ENCODE measurements at regions not wholly inside any gene's neighbourhood (a gene's known extent, or its start where the extent isn't known, plus 50 kb on each side); places are given as distances from the start of the nearest gene placed in this dataset.
"Not testable (repeated sequence)": the region's sequence is repeated elsewhere in the genome, so short reads cannot be mapped to it uniquely, and the experiment has no call there.

DNA sequence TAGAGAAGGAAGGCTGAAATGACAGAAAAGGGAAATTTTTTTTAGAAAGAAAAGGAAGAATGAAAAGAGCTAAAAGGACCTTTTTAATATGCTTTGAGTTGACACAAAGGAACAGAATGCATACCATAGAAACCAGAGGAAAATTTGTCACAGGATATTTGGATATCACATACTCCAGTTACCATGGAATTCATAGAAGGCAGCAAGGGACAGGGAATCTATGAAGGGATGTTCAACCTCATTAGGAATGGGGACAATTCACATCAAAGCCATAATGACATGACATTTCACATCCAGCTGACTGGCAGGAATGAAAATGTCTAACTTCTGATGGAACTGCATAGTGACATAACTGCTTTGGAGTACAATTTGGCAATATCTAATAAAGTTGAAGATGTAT is 469.4 kb downstream of the CCER1 start:
- Histone ChIP-seq H3K4me2 (no peak overlapping the region), H3K27me3 (no peaks in the 10 kb centered on the region)
- no peak for TF ChIP-seq Cebpa-rat (IDR thresholded peaks at IDR 0.05)

DNA sequence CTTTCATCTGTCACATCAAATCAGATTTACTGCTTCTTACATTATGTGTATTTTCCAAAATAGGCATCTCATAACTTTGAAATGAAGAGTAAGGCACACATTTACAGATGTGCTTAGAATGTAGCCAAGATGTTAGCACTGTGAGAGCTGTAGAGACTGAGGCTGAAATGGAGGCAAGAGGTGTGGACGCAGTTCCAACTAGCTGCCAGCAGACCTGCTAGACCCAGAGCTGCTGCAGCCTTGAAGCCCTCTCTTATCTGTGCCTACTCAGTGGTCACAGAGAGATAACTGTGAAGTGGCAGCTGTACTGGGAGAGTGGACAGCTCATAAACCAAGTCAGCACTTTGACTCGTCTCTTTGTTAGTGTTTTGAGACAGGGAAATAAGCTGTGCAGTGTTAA is 470.9 kb downstream of the CCER1 start:
- Histone ChIP-seq H3K4me1 (no peaks in the 10 kb centered on the region), H3K4me3 (no peak overlapping the region), H4K20me1 (no peaks in the 10 kb centered on the region), H3K9me3 (replicated peaks in 1 of 11) (peaks cover 0 to under 1% (median 0%) of the 10 kb centered on the region in 11 experiments; a peak in 1 of 22 replicates), H3K36me3 (no peaks in the 10 kb centered on the region), H3K4me2 (no peak overlapping the region), H3K9ac (no peak overlapping the region), H3K27me3 (no peaks in the 10 kb centered on the region), H3K27ac (no peak overlapping the region)
- no peak for TF ChIP-seq Cebpa-rat (IDR thresholded peaks at IDR 0.05)

More for the DNA sequence above, 469.4 kb downstream of the CCER1 start:
- Histone ChIP-seq H3K27ac (no peak overlapping the region), H3K4me1 (no peaks in the 10 kb centered on the region), H3K9ac (no peak overlapping the region), H4K20me1 (no peaks in the 10 kb centered on the region), H3K9me3 (replicated peaks in 1 of 11) (peaks cover 7 to 15% (median 10%) of the 10 kb centered on the region in 11 experiments), H3K4me3 (no peak overlapping the region), H3K36me3 (no peaks in the 10 kb centered on the region; a peak in 1 of 22 replicates)

DNA sequence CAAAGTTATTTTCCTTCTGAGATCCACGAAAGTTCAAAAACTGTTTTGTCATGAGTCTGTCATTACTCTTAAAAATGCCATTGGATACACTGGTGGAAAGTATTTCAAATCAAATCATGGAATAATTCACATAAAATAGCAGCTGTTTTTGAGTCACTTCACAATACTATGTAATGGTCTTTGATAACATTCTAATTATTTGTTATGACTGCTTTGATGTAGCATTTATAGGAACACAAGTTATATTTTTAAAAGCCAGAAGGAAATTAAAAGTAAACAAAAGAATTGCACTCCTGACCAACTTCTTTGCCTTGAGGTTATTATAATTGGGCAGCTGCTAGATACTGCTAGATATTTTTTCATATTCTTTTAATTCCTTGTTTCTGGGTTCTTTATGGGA is 473.2 kb downstream of the CCER1 start:
- Histone ChIP-seq H3K9ac (no peak overlapping the region), H3K9me3 (replicated peaks in 1 of 11) (no peaks in the 10 kb centered on the region), H3K36me3 (no peaks in the 10 kb centered on the region), H3K4me2 (no peak overlapping the region), H3K27ac (no peak overlapping the region), H3K27me3 (no peaks in the 10 kb centered on the region), H3K4me3 (no peak overlapping the region), H3K4me1 (no peaks in the 10 kb centered on the region), H4K20me1 (no peaks in the 10 kb centered on the region)
- no peak for TF ChIP-seq Cebpa-rat (IDR thresholded peaks at IDR 0.05)

DNA sequence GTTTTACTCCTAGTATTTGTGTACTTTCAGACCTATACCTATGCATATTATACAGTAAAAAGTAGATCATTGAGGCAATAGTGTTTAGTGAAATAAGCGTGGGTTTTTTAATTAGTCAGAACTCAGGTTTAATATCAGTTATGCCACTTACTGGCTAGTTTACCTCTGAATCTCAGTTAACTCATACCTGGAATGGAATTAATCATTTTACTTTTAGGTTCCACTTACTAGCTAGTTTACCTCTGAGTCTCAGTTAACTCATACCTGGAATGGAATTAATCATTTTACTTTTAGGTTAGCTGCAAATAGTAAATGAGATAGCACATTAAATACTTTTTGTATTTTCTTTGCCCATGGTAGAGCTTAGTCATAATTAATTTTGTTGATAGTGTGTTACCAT is 475.7 kb downstream of the CCER1 start:
- Histone ChIP-seq H3K4me1 (no peaks in the 10 kb centered on the region), H3K9ac (no peak overlapping the region), H3K4me3 (no peak overlapping the region), H3K36me3 (no peaks in the 10 kb centered on the region), H3K27me3 (no peaks in the 10 kb centered on the region), H3K4me2 (no peak overlapping the region), H3K27ac (no peak overlapping the region), H3K9me3 (replicated peaks in 1 of 11) (no peaks in the 10 kb centered on the region), H4K20me1 (no peaks in the 10 kb centered on the region)
- no peak for TF ChIP-seq Cebpa-rat (IDR thresholded peaks at IDR 0.05)

DNA sequence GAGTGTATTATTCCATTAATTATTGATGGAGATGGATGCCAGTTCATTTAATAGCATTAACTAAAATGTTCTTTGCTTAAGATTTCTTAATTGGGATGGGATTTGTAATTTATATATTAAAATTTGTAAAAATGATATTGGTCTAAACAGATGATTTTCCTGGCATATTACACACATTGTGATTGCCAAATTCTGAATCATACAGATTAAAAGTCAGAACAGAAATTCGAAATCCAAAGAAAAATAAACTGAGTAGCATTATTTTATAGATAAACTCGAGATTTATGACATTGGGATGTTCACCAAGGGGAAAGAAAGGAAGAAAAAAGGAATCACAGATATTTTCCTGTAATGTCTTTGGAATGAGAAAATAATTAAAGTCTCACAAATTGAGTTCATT is 481.1 kb downstream of the CCER1 start:
- Histone ChIP-seq H3K9ac (no peak overlapping the region), H3K27me3 (no peaks in the 10 kb centered on the region), H3K9me3 (replicated peaks in 1 of 11) (peaks cover 0 to 4% (median 0%) of the 10 kb centered on the region in 11 experiments; a peak in 1 of 22 replicates), H4K20me1 (no peaks in the 10 kb centered on the region), H3K36me3 (no peaks in the 10 kb centered on the region), H3K4me1 (no peaks in the 10 kb centered on the region), H3K27ac (no peak overlapping the region), H3K4me2 (no peak overlapping the region), H3K4me3 (no peak overlapping the region)
- no peak for TF ChIP-seq Cebpa-rat (IDR thresholded peaks at IDR 0.05)

DNA sequence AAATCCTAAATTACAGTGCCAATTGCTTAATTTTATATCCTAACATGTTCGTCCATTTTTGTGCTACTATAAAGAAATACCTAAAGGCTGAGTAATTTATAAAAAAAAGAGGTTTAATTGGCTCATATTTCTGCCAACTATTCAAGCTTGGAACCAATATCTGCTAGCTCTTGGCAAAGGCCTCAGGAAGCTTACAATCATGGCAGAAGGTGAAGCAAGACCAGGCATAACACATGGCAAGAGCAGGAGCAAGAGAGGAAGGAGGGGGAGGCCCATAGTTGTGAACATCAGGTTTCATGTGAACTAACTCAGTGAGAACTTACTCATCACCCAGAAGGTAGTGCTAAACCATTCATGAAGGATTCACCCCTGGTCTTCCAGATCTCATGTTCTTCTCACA is 494.3 kb downstream of the CCER1 start:
- Histone ChIP-seq H3K36me3 (no peaks in the 10 kb centered on the region), H3K27me3 (no peaks in the 10 kb centered on the region)

DNA sequence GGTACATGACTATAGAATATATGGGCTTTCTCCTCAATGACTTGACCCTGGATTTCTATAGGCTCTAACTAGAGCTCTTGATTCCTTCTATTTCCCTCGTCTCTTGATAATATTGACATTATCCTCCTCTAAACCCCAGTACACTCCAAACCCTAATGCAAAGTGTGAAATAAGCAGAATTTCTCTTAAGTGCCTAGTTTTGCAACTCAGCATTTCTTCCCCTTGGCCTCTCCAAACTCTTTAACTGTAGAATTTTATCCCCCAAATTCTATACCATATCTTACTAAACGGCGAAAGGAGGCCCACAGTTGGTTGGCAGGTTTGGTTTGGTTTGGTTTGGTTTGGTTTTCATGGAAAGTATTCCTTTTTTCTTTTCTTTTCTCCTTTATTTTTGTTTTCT is 498.7 kb downstream of the CCER1 start:
- no peaks in the 10 kb centered on the region for H3K27me3 ChIP-seq
- no peak overlapping the region for H3K4me3 ChIP-seq
- no peak overlapping the region for H3K4me2 ChIP-seq
- peaks cover 0 to 10% (median 0%) of the 10 kb centered on the region in 11 experiments; a peak in 1 of 22 replicates for H3K9me3 ChIP-seq (replicated peaks in 1 of 11)
- H3K9ac ChIP-seq = no peak overlapping the region
- no peak for TF ChIP-seq Cebpa-rat (IDR thresholded peaks at IDR 0.05)
- no peaks in the 10 kb centered on the region for H3K4me1 ChIP-seq
- H4K20me1 ChIP-seq = no peaks in the 10 kb centered on the region
- no peaks in the 10 kb centered on the region for H3K36me3 ChIP-seq
- H3K27ac ChIP-seq = no peak overlapping the region

More for the DNA sequence above, 494.3 kb downstream of the CCER1 start:
- Histone ChIP-seq H3K27ac (no peak overlapping the region), H3K9me3 (replicated peaks in 1 of 11) (peaks cover 0 to 10% (median 0%) of the 10 kb centered on the region in 11 experiments; a peak in 1 of 22 replicates), H4K20me1 (no peaks in the 10 kb centered on the region), H3K4me2 (no peak overlapping the region), H3K4me3 (no peak overlapping the region), H3K4me1 (no peaks in the 10 kb centered on the region), H3K9ac (no peak overlapping the region)
- no peak for TF ChIP-seq Cebpa-rat (IDR thresholded peaks at IDR 0.05)

DNA sequence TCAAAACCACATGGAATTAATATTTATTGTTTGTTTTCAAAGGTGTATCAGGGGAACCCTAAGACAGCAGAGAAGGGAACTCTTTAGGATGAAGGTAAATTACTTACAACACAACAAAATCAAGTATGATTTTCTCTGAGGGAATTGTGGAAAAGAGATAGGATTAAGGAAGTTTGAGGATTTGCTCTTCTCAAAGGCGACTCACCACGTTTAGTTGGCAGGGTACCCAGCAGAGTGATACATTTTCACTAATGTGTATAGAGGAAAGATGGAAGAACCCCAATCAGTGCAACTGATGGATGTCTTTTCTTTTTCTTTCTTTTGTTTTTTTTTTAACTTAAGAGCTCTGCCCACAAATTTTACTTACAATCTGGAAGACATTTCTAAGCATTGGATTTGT is 499.2 kb downstream of the CCER1 start:
- Histone ChIP-seq H3K4me2 (no peak overlapping the region), H3K36me3 (no peaks in the 10 kb centered on the region), H3K27ac (no peak overlapping the region), H3K9me3 (replicated peaks in 1 of 11) (peaks cover 0 to 10% (median 0%) of the 10 kb centered on the region in 11 experiments; a peak in 1 of 22 replicates), H3K9ac (no peak overlapping the region), H3K27me3 (no peaks in the 10 kb centered on the region), H3K4me1 (no peaks in the 10 kb centered on the region), H4K20me1 (no peaks in the 10 kb centered on the region), H3K4me3 (no peak overlapping the region)
- TF ChIP-seq Cebpa-rat (IDR thresholded peaks at IDR 0.05) = no peak

DNA sequence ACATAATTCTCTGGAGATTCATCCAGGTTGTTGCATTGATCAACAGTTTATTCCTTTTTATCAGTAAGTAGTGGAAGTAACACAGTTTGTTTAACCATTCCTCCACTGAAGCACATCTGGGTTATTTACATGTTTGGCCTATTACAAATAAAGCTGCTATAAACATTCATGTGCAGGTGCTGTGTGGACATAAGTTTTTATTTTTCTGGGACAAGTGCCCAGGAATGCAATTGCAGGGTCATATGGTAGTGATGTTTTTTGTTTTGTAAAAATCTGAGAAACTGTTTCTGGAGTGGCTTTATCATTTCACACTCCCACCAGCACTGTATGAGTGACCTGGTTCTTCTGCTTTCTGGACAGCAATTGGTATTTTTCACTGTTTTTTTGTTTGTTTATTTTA is 505.4 kb downstream of the CCER1 start:
- H3K9me3 ChIP-seq (replicated peaks in 1 of 11) = peaks cover 0 to 8% (median 5%) of the 10 kb centered on the region in 11 experiments; a peak in 8 of 22 replicates
- no peak for TF ChIP-seq Cebpa-rat (IDR thresholded peaks at IDR 0.05)
- H3K4me1 ChIP-seq = no peaks in the 10 kb centered on the region
- H3K36me3 ChIP-seq = no peaks in the 10 kb centered on the region
- H3K9ac ChIP-seq = no peak overlapping the region
- H3K4me3 ChIP-seq = no peak overlapping the region
- H4K20me1 ChIP-seq = no peaks in the 10 kb centered on the region
- no peaks in the 10 kb centered on the region for H3K27me3 ChIP-seq
- H3K27ac ChIP-seq = no peak overlapping the region
- no peak overlapping the region for H3K4me2 ChIP-seq

DNA sequence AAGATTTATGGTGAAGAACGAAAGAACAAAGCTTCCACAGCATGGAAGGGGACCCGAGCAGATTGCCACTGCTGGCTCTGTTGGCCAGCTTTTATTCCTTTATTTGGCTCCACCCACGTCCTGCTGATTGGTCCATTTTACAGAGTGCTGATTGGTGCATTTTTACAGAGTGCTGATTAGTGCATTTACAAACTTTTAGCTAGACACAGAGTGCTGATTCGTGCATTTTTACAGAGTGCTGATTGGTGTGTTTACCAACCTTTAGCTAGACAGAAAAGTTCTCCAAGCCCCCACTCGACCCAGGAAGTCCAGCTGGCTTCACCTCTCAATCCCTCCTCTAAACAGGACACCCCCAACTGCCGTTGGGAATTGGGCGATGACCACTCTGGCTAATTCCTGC is 511.5 kb downstream of the CCER1 start:
- not testable (repeated sequence) for H3K9ac ChIP-seq, H3K27ac ChIP-seq, H3K4me2 ChIP-seq

More for the DNA sequence above, 511.5 kb downstream of the CCER1 start:
- not testable (repeated sequence) for H3K4me3 ChIP-seq, H3K36me3 ChIP-seq, H3K27me3 ChIP-seq, H4K20me1 ChIP-seq, H3K4me1 ChIP-seq
- H3K9me3 ChIP-seq (replicated peaks in 1 of 11) = peaks cover 13 to 25% (median 19%) of the 10 kb centered on the region in 11 experiments

Data from BLaER1 treated with 17β-estradiol and CSF1 and Interleukin-3, amounts not matched to agents 10 nM and 100 nM (cell line).